Vagina (tissue), 2 donors: ENCODE measurements at regions not wholly inside any gene's neighbourhood (a gene's known extent, or its start where the extent isn't known, plus 50 kb on each side); places are given as distances from the start of the nearest gene placed in this dataset.

Source experiments
- POLR2A ChIP-seq, 2 donors: fragments of 450-650 bp; IDR thresholded peaks; one replicate each; pipeline ENCODE4 v1.6.1; 2017; ENCODE audit warnings: antibody characterized with exemption in 2 of 2, mild to moderate bottlenecking in 2 of 2, moderate library complexity in 2 of 2
- TF ChIP-seq, protein P1 (sequence below), 3 experiments: fragments of 450-650 bp in 2 of 3; fragments of 200-600 bp in 1 of 3; sonication (generic) in 1 of 3; IDR thresholded peaks; one replicate each; pipeline ENCODE4 v1.5.1; 2017 to 2019; ENCODE audit warnings: antibody characterized with exemption in 3 of 3, mild to moderate bottlenecking in 2 of 3, moderate library complexity in 2 of 3

- TF ChIP-seq, protein P1, sequence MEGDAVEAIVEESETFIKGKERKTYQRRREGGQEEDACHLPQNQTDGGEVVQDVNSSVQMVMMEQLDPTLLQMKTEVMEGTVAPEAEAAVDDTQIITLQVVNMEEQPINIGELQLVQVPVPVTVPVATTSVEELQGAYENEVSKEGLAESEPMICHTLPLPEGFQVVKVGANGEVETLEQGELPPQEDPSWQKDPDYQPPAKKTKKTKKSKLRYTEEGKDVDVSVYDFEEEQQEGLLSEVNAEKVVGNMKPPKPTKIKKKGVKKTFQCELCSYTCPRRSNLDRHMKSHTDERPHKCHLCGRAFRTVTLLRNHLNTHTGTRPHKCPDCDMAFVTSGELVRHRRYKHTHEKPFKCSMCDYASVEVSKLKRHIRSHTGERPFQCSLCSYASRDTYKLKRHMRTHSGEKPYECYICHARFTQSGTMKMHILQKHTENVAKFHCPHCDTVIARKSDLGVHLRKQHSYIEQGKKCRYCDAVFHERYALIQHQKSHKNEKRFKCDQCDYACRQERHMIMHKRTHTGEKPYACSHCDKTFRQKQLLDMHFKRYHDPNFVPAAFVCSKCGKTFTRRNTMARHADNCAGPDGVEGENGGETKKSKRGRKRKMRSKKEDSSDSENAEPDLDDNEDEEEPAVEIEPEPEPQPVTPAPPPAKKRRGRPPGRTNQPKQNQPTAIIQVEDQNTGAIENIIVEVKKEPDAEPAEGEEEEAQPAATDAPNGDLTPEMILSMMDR (IDR thresholded peaks at IDR 0.05), result no peak
- TF ChIP-seq POLR2A (IDR thresholded peaks at IDR 0.05), result no peak
Measured at GRCh38 chr4:31051151-31051550, 331.0 kb downstream of the PCDH7 start.
